Medulla oblongata (tissue), 1 donor: ENCODE measurements at regions not wholly inside any gene's neighbourhood (a gene's known extent, or its start where the extent isn't known, plus 50 kb on each side); places are given as distances from the start of the nearest gene placed in this dataset.
"Not testable (repeated sequence)": the region's sequence is repeated elsewhere in the genome, so short reads cannot be mapped to it uniquely, and the experiment has no call there.

Source experiments
- DNase-seq: peaks from one replicate; pipeline ENCODE4 v3.0.0-alpha.2; 2015; ENCODE audit errors: extremely low spot score

DNA sequence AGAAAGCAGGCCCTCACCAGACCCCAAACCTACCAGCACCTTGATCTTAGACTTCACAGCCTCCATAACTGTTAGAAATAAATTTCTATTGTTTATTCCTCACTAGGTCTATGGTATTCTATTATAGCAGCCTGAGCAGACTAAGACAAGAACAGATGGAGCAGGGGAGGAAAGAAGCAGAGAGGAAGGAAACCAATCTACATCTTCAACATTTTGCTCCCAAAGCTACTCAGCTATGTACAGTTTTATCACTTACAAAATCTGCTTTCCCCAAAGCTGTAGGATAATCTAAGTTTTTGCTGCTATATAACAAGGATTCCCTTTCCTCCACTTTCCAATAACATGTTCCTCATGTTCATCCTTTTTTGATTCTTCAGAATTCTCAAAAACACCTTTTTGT is 274.4 kb upstream of the CHAC2 start:
- no peak for DNase-seq

GRCh38 chr2:53490659-53491058 is 276.9 kb upstream of the CHAC2 start:
- DNase-seq = no peak

DNA sequence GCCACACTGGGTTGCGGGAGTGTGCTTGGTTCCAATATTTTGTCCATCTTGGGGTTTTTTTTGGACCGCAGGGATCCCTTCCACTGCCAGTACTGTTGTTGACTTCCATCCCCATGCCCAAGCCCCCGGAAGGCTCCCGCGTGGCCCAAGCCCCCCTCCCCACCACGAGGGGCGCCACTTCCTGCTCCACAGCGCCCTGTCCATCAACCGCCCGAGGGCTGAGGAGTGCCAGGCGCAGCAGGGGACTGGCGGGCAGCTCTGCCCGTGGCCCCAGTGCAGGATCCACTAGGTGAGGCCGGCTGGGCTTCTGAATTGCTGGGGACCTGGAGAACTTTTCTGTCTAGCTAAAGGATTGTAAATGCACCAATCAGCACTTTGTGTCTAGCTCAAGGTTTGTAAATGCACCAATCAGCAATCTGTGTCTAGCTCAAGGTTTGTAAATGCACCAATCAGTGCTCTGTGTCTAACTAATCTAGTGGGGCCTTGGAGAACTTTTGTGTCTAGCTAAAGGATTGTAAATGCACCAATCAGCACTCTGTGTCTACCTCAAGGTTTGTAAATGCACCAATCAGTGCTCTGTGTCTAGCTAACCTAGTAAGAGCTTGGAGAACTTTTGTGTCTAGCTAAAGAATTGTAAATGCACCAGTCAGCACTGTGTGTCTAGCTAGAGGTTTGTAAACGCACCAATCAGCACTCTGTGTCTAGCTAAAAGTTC is 281.3 kb upstream of the CHAC2 start:
- not testable (repeated sequence) for DNase-seq

DNA sequence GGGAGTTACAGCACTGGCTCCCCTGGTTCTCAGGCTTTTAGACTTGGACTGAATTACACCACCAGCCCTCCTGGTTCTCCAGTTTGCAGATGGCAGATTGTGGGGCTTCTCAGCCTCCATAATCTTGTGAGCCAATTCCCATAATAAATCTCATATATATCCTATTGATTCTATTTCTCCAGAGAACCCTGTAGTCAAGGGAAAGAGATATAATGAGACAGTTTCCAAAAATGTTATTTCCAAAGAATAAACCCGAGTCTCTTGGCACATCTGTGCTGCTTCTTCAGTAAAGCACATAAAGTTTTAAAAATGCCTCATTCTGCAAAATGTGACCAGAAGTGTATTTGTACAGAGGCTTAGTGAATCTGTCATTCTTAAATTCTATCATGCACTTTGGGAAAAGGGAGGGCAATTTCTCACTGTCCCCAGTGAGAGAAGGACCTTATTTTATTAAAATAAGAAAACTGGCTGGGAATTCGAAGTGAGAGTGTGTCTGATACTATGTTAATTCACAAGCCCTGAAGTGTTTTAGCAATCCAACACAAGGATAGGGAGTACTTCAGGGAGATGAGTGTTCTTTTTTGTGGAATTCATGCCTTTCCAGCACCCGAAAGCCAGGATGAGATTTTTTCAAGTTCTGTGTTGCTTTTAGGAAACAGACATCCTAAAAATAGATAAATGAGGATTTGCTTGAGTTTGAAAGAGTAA is 282.4 kb upstream of the CHAC2 start:
- no peak for DNase-seq

DNA sequence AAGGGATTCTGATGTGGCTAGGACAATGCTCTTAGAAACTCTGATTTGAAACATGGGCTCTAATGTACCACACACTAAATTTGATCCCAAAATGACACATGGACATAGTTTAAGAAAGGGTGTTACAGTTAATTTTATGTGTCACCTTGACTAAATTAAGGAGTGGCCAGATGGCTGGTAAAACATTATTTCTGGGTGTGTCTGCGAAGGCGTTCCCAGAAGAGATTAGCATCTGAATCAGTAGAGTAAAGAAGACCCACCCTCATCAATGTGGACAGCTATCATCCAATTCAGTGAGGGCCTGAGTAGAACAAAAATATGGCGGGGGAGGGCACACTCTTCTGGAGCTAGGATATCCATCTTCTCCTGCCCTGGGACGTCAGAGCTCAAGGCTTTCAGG is 283.1 kb upstream of the CHAC2 start:
- no peak for DNase-seq

- DNase-seq = no peak
These were observed 290.1 kb upstream of the CHAC2 start for GRCh38 chr2:53477517-53477916.

GRCh38 chr2:53476834-53477233 is 290.8 kb upstream of the CHAC2 start:
- no peak for DNase-seq

DNA sequence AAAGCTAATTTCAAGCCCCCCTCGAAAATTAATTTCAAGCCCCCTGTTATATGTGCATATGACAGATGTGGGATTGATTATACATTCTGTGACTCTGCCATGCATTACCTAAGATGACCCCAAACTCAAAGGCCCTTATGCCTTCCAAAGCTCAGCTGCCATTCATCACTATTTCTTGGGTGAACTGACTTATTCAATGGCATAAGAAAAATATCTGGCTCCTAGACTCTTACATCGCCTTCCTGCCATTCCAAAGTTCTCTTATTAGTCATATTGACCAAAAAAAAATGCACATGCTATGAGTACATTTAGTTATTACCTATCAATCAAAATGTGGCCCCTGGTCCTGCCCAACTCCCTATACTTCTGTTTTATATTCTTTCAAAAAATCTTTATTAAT is 291.8 kb upstream of the CHAC2 start:
- DNase-seq = no peak

DNA sequence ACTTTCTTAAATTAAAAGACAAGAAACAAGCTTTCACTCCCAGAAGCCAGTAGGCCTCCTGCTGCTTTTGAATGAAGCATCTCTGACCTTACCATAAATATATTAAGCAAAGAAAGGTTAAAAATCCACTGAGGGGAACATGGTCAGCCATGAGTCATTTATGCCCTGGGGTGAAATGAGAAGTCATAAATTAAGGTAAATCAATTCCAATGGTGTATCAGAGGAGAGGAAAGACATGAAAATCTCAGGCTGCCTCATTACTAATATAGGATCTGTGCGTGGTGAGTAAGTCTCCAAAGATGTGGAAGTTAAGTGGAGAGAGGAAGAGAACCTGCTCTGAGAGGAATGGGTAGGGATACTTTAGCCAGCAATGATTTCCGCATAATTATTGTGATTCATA is 292.3 kb upstream of the CHAC2 start:
- no peak for DNase-seq

DNA sequence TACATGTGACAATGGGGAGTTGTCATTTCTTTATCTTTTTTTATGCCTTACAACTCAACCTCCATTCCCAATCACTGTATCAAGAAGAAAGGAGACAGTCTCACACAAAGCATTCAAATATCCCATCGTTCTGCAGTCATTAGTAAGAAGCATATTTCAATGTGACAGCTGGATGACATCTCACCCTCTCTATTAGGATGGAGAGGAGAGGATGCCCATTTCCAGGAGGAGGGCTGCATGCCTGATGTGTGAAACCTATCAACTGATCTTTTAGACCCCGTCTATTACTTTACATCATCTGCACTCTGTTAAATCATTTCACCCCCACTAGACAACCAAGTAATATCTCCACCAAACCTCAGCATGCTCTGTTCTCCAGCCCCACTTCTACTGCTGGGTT is 292.7 kb upstream of the CHAC2 start:
- no peak for DNase-seq

DNA sequence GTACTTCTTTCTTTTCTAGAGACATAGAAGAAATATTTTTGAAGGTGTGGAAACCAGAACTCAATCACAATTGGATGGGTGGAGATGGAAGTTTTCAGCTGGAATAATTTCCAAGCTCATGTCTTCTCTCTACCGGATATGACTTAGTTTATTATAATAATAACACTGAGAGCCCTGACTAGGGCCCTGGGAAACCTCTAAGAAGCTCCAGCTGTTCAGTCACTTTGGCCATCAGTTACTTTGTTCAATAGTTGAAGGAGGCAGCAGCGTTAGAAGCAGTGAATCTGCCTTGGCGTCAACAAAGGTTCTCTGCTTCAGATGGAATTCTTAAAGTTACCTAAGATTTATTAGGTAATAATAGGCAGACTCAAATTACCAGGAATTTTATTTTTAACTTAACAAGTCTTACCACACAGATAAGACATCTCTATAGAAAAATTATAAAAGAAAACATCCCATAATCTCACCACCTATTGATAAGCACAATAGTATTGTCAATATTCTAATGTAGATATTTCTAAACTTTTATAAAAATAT is 293.8 kb upstream of the CHAC2 start:
- DNase-seq = no peak

DNA sequence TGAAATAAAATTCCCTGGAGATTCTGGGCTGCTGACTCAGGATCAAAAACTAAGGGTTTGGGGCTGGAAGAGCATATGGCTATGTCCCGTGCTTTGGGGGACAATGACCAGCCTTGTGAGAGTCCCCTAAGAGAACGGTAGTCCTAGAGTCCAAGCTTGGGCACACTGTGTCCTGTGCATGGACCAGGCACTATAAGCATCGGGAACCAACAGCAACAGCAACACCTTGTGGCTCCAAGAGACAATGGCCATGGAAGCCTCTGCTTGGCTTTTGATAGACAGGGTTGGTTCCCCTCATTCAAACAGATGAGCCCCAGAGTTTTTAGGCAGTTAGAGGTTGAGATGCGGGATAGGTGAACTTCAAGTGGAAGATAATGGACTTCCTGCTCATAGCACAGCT is 294.4 kb upstream of the CHAC2 start:
- no peak for DNase-seq

DNA sequence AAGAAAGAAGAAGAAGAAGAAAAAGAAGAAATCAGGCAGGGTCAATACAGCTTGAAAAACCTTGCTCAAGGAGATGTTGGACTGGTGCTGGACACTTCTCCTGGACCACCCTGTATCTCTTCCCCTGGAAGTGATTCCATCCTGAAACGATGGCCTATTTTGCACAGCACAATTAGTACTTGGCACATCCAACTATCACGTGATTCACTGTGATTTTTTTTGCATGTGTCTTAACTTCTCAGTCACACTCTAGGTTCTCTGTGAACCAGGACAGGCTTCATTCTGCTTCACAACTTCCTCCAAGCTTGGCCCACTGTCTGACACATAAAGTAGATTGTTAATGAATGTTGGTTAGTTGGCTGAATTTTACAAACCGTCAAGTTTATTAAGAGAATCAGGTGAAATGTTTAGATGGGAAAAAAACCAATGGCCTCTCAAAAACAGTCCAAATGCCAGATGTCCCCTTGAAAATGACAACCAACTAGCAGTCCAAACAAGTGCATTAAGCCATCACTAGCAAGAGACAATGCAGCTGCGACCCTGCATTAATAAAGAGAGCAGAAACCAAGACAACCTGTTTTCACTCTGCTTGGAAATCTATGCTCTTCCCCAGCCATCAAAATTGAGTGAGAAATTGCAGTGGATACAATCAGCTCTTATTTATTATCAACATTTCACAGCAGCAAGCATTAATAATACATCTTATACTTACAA is 300.0 kb upstream of the CHAC2 start:
- no peak for DNase-seq

GRCh38 chr2:53463806-53464726 is 303.5 kb upstream of the CHAC2 start:
- DNase-seq = no peak

- DNase-seq = no peak
These were observed 306.7 kb upstream of the CHAC2 start for GRCh38 chr2:53460937-53461336.

GRCh38 chr2:53460347-53460746 is 307.3 kb upstream of the CHAC2 start:
- no peak for DNase-seq

DNA sequence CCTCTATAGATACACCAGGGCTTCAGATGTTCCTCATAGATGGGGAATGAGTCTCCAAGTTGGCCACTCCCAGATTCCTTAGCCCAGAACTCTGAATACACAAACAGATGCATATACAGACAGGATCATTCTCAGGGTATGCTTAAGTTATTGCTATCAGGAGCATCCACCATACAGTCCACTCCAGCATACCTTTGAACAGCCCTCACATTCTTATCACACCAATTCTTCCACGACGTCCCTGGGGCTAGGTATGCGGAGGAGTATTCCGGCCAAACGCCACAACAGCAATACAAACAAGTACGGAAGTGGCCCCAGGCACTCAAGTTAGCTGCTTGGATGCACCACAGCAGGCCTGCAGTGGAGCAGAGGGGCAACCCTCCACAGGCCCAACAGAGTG is 312.5 kb upstream of the CHAC2 start:
- no peak for DNase-seq

GRCh38 chr2:53452957-53453748 is 314.5 kb upstream of the CHAC2 start:
- peak; percentile 37 for DNase-seq

GRCh38 chr2:53452400-53452799 is 315.2 kb upstream of the CHAC2 start:
- DNase-seq = no peak

- DNase-seq = no peak
These were observed 316.7 kb upstream of the CHAC2 start for GRCh38 chr2:53450923-53451322.

DNA sequence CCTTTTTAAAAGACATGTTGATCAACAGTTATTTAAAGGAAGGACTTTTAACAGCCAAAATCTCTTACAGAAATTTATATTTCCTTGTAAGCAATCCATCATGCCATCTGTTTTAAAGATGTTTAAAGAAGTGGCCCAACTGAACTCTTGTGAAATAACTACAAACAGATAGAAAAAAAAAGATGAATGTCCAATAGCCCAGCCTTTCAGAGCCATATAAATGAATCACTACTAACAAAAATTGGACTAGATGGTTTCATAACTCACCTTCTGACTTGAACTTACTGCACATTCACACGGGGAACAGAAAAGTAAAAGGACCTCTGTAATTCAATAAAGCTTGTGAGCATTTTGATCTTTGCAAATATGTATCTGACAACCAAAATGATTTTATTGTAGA is 319.0 kb upstream of the CHAC2 start:
- no peak for DNase-seq
